ENCODE measurements at regions not wholly inside any gene's neighbourhood (a gene's known extent, or its start where the extent isn't known, plus 50 kb on each side); places are given as distances from the start of the nearest gene placed in this dataset.
"Not testable (repeated sequence)": the region's sequence is repeated elsewhere in the genome, so short reads cannot be mapped to it uniquely, and the experiment has no call there.

DNA sequence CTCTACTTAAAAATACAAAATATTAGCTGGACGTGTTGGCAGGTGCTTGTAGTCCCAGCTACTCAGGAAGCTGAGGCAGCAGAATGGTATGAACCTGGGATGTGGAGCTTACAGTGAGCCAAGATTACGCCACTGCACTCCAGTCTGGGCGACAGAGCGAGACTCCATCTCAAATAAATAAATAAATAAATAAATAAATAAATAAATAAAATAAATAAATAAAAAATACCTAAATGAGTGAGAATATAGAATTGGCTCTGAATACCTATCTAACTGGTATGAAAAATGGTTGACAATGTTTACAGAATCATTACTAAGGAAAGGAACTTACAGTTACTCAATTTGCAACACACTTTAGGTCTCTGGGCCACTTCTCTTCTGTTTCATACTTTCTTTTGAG lies 389.6 kb upstream of the TECRL start:
- TF ChIP-seq SUZ12 (IDR thresholded peaks at IDR 0.05); L3MBTL2 (conservative IDR thresholded peaks at IDR 0.05); FOXM1 (IDR thresholded peaks at IDR 0.05; ENCODE audit: borderline replicate concordance); SP1 (IDR thresholded peaks at IDR 0.05); NFRKB (IDR thresholded peaks at IDR 0.05); FOXA1 (IDR thresholded peaks at IDR 0.05); FOXK2 (IDR thresholded peaks at IDR 0.05); CTBP1 (IDR thresholded peaks at IDR 0.05; ENCODE audit: borderline replicate concordance): not testable (repeated sequence)
